GM11168 (cell line): ENCODE measurements at regions not wholly inside any gene's neighbourhood (a gene's known extent, or its start where the extent isn't known, plus 50 kb on each side); places are given as distances from the start of the nearest gene placed in this dataset.
"Not testable (repeated sequence)": the region's sequence is repeated elsewhere in the genome, so short reads cannot be mapped to it uniquely, and the experiment has no call there.

ENCODE experiments used
- in situ Hi-C: fragments of 300-500 bp; cut with MboI; formaldehyde crosslinking; loops from one replicate; pipeline ENCODE4 v1.12.0; 2022; ENCODE audit warnings: low sequenced_read_pairs; ENCODE audit not compliant: unreplicated experiment

DNA sequence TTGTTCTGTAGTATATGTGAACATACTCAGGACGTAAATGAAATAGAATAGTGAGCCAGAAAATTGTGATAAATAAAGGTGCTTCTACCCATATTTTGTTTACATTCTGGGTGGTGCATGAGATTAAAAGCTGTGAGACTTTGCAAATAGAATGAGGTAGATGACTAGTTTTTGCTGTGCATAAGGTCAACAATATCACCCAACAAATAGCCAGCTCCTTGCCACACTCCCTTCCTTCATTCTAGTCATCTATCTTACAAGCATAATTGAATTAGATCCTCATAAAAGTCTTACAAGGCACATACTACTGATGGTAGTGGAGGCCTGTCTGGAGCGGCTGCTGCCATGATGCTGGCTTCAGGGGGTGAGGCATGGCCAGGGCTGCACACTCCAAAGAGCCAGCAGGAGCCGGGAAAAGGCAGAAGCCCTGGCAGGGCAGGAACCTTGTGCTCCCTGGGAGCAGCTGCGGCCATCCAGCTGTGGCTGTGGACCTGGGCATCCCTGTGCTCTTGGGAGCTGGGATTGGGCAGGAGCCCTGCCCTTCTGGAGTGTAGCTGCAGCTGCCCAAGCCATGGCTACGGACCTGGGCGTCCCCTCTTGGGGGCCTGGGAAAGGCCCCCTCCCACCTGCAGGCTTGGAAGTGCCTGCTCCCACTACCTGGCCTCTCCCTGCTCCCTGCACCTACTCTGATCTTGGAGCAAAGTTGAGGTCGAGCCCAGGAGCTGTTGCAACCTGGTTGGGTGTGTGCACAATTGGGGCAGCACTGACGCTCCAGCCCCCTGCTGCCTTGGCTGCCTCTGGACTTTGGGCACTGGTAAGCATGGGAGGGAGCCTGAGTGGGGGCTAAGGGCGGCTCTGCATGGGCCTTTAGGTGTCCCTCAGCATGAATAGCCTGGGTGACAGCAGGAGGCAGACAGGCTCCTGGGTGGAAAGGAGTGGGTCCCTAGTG, 112.8 kb downstream of the DACT1 start:
- in situ Hi-C loops = no loop called here

DNA sequence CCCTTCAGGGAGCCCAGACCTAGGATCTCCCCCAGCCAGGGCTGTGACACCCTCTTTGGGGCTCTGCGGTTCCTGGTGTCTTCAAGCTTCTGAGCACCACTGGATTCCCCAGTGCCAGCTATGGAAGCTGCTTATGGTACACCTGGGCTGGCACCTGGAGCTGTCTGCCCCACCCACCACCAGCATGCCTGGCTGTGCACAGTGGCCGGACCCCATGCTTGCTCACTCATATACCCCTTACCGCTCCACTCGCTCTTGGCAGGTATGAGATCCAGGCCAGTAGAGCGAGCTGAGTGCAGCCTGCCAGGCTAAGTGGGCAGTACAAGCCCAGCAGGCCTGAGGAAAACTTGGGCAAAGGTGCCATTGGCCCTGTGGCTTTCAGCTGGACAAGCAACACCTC, 114.0 kb downstream of the DACT1 start:
- in situ Hi-C loops = no loop called here

DNA sequence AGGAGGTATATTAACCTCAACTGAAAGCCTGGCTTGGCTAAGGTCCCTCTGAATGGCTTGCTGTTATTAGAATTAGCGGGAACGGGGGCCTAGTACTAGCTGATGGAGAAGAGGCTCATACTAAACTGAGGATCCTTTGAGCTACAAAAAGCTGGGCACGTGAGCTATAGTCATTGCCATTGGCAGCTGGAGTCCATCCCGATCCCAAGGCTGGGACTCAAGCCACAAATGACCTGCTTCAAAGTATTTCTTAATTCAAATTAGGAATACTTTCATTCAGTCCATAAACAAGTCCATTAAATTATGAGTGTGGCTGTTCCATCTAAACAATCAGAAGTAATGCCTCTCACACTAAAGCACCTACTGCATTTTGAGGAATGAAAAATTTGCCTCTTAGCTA, 114.5 kb downstream of the DACT1 start:
- in situ Hi-C loops = no loop called here

DNA sequence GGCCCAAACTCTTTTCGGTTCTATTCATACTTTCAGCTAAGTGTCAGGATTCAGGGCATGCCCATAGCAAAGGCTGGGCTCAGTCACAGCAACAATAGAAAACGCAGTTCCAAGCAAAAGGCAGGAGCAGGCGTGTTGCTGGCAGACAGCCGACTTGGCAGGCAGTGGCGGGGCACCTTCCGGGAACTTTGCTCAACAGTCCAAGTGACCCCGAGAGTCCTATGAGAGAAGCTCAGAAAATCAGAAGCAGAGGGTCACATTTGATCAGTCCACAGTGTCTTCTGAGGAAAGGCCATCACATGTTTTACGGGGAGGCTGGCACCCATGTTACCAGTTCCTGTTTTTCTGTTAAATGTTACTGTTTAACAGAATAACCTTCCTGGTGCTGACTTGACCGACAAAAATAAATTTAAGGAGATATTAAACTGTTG, 115.0 kb downstream of the DACT1 start:
- in situ Hi-C loops = no loop called here

DNA sequence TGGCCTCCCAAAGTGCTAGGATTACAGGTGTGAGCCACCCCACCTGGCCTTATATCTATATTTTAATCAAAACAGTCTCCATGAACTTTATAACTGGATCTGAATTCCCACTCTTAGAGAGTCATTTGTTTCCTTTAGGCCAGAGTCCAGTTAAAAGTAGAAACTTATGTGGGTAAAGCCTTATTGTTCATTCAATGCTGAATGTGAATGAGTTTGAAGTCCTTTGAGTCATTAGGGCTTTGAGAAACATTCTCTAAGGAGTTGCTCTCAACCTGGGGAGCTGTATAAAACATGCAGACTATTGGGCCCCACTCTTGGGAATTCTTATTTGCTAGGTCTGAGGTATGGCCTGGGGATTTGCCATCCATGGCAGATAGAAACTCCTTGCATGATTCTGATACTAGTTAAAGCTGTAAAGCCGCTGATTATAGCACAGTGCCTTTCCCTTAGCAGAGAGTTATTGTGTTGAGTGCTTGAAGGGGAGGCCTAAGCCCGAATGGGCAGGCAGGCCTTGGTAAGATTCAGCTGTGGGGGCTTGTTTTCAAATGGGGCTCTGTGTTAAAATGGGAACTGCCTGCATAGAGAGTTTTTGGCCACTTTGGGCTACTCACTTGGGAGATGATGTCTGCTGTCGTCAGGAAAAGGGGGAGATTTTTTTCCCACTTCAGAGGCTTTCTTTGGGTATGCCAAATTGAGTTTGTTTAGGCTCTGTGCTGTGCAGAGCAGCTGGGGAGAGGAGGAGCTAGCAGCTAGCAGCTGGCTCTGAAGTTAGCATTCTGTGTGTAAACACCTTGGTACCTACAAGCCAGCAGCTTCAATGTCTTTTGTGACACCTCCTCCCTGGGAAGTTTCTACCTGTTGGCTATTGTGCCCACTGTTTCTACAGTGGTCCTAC, 117.5 kb downstream of the DACT1 start:
- in situ Hi-C loops = no loop called here

DNA sequence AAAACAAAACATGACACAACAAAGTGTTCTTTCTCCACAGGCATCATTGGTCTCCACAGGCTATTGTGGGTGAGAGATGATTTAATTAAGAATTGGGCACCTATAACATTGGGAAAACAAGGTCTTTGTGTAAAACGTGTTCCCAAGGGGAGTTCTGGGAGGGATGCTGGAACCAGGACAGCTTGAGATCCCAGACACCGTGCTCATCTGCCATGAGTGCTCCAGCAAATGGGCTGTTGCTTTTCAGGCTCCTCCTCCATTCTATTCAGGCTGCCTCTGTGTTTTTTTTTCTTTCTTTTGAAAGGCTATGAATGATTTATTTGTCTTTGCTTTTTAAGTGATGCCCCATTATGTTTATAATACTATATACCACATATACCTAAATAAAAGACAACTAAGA, 122.4 kb downstream of the DACT1 start:
- in situ Hi-C loops = no loop called here

DNA sequence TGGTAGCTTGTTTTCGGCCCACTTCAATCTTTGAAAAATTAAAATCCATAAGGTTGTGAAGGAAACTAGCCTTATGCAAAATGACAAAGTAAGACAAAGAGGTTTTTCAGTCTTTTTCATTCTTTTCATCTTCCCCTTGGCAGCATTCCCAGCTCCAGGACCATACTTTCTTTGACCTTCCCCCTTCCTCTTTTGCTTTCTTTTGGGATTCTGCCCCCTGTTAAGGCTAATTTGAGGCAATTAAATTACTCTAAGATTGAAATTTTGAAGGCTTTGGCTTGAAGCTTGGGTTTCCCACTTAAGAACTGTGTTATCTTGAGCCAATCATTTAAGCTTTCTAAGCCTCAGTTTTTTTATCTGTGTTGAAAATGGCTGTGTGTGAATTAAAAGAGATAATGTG, 124.9 kb downstream of the DACT1 start:
- in situ Hi-C loops = no loop called here

DNA sequence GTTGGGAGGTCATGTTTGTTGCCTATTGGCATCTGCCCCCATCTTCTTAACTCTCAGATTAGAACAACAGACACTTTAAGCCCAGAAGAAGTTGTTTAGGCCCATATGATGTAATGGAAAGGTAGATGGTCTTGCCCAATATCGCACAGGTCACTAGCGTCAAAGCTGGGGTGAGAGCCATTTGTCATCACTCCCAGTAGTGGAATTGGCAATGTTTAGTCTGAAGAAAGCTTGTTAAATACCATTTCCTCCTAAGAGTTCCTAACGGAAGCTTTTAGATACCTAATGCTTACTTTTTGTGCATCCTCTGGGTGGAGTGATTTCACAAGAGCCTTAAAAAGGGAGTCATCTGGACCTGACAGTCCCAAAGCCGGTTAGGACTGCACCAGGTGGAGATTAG, 125.4 kb downstream of the DACT1 start:
- in situ Hi-C loops = no loop called here

DNA sequence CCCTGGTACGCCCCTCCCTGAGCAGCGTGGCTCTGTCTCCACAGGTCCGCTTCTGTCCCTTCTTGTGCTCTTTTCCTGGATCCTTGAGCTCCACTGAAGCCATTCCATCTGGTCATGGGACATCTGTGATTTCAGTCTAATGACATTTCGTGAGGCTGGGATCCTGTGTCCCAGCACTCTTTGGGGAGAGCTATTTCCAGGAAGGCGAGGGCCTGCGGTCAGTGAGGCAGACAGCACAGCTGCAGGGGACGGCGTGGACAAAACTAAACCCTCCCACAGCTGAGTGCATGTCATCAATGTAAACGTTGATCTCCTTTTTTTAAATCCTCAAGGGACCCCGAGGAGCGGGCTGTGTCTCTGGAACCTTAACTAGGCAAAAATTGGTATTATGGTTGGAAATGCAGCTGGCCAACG, 127.7 kb downstream of the DACT1 start:
- in situ Hi-C loops = no loop called here

DNA sequence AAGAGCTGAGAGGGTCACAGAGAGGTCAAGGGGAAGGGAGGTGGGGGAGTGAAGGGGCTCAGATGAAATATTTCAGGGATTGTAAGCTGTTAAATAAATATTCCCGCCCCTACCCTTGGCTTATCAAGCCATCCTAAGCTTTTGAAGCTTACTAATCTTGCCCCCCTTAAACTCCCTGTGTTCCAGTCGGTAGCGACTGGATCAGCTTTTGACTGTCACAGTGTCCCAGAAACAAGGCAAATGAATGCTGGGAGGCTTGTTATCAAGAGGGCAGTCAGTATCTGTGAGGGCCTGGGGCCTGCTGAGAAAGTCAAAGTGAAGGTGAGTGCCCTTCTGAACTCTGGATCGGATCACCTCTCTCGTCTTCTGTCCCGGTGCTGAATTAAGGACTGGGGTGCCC, 128.1 kb downstream of the DACT1 start:
- in situ Hi-C loops = no loop called here

DNA sequence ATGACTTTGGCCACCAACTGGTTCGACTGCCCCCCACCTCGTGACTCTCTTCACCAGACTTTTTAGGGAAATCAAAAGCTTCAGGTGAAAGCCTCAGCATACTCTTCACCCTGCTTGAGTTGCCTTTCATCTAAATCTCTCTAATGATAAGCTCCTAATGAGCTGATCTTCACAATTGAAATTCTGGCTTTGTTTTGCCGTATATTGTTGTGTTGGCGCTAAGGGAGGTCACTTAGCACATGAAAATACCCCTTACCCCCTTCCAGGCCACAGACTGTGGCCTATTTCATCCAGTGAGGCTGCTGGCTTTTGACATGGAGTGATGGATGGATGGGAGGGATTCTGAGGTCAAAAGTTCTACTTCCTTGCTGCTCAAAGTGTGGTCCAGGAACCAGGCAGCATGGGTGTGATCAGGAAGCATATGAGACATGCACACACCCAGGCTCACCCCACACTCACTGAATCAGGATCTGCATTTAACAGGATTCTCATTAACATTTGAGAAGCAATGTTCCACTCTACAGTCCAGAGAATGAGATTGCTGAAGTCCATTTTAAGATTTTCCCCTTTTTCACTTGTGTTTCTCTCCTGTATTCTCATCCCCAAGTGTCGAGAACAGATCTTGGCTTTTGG, 131.4 kb downstream of the DACT1 start:
- in situ Hi-C loops = no loop called here

DNA sequence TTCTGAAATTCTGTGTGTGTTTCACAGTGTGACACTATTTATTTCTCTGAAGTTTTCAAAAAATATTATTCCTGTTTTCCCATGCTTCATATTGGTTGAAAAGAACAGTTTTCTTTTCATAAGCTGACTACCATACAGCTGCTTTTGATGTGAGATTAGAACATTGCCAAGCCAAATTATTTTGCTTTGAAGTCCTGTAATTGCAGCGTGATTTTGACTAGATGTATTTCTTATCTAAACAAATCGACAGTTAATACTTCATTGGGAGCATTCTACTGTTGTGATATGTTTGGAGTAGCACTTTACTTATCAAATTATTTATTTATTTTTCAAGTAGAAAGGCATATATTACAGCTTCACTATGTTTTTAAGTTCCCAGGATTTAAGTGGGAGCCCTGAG, 132.0 kb downstream of the DACT1 start:
- in situ Hi-C loops = no loop called here

DNA sequence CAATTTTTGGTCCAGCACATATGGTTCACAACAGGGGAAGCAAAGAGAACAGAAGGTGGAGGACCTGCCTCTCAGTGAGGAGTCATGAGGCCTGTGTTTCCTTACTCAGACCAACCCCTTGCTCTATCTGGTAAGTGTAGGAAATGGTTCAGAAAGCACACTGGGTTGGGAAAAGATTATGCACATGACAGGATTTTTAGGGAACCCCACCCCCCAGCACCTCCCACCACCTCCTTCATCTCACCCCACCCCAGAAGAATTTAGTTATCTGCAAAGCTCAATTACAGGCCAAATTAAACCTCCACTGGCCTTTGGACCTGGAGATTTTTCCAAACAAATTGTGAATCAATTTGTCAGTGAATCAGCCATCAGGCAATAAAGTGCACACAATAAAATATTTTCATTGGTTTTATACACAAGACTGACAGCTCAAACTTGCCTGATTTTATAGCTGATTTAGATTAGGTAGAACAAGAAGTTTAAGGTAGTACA, 132.8 kb downstream of the DACT1 start:
- in situ Hi-C loops = no loop called here

DNA sequence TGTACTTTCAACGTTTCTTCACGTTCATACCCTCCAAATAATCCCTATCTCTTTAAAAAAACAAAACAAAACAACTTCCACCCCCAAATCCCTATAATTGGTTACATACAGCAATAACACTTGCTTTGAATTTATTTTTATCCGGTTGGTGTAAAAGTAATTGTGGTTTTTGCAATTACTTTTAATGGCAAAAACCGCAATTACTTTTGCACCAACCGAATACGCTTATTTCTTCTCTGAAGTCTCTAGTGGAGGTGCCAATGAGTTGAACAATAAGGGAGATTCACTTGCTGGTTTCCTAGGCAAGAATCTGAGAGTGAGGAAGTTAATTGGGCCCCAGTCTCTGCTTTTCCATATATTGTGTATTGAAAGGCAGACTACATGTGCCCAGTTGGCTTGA, 133.3 kb downstream of the DACT1 start:
- in situ Hi-C loops = no loop called here

DNA sequence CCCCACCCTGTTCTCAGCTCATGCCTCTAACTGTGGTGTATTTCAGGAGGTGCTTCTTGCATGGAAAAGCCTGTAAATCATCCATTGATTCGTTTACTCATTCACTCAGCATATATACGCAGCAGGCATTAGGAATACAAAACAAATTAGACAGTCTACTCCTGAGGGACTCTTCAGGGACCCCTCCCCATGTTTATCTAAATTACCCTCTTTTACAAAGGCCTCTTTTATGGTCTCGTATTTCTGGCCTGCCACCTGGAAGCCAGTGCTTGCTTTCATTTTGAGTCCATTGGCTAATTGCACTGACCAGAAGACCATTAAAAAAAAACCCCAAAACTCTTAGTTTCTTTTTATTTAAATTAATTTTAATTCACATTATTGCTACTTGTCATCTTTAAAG, 134.4 kb downstream of the DACT1 start:
- in situ Hi-C loops = no loop called here

DNA sequence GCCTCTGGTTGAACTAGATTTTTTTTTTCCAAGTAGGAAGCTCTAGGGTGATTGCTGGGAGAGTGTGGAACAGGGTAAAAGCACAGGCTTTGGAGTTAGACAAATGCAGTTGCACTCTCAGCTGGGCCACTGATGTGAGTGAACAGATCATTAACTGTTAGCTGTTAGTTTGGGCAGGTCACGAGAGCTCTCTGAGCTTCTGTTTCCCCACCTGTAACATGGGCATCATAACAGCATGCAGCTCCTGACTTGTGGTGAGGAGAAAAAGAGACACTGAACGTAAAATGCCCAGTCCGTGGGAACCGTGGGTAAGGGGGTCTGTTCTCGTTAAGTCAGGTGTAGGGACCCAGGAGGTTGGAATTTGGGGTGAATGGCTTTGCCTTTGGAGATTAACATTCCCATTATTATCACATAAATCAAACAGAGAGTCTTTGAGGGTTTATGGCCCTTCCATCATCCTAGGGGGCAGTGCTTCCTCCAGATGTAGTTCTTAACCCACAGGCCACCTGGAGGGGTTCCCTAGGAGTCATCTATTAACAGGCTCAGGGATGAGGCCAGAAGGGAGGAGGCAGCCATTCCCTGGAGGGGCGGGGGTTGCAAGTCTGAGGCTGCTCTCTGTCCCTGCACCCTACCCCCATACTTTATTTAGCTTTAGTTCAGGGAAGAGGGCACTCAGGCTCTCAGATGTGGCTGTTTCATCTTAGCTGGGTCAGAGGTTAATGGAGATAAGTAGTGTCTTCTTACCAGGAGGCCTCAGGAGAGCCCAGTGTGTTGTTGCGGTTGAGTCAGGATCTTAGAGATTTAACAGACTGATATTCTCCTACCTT, 135.2 kb downstream of the DACT1 start:
- in situ Hi-C loops = no loop called here

DNA sequence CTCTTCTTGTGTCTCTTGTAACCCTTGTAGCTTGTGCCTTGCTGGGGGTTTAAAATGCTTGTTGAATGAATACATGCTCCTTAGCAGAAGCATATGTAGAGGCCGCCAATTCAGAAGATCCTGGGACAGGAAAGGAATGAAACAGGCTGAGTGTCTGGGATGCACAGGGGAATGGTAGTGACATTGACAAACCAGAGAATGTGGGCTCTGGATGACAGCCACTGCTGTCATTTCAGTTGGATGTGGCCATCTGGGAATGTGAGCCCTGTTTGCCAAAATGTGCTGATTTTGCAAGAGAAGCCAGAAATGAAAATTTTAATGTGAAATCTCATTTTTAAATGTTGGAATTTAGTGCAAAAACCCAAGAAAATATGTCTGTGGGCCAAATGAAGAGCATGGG, 136.8 kb downstream of the DACT1 start:
- in situ Hi-C loops = no loop called here

DNA sequence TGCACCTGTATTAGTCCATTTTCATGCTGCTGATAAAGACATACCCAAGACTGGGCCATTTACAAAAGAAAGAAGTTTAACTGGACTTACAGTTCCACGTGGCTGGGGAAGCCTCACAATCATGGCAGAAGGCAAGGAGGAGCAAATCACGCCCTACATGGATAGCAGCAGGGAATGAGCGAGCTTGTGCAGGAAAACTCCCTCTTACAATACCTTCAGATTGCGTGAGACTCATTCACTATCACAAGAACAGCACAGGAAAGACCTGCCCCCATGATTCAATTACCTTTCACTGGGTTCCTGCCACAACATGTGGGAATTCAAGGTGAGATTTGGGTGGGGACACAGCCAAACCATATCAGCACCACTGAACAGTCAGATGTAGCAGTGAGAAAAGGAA, 137.4 kb downstream of the DACT1 start:
- in situ Hi-C loops = not testable (repeated sequence)

DNA sequence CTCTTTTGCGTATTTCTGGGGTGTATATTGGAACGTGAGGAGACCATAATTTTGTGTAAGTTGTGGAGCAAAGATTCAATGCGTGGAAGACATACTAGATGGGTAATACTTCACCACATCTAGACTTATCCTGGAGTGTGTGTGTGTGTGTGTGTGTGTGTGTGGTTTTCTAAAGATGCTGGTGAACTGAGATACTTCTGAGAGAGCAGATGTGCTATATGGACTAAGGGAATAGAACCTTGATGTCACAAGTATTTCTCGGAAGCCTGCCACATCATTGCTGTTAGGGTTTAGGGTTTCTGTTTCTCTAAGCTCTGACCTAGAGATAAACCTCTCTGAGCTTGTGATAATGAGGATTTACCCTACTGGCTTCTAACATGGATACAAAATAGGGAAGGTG, 138.8 kb downstream of the DACT1 start:
- in situ Hi-C loops = no loop called here

DNA sequence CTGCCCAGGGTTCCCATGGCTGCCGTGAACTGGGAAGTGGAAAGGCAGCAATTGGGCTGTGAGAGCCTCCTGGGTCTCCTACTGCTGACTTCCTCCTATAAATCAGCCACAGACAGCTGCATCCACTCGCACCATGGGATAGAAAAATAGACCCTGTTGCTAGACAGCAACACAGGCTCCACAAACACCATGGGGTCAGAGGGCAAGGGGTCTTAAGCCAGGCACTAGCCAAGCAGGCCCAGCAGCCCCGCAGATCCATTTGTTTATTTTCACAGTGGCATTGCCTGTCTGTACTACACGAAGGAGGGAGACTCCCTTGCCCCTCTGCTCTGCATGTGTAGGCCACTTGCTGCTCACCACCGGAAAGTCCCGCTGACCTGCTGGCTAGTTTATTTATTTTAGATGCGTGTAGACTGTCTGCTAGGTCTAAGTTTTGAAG, 139.8 kb downstream of the DACT1 start:
- in situ Hi-C loops = no loop called here
